Mucosa of descending colon (tissue), 3 donors: ENCODE measurements at regions not wholly inside any gene's neighbourhood (a gene's known extent, or its start where the extent isn't known, plus 50 kb on each side); places are given as distances from the start of the nearest gene placed in this dataset.
"Not testable (repeated sequence)": the region's sequence is repeated elsewhere in the genome, so short reads cannot be mapped to it uniquely, and the experiment has no call there.

Source experiments
- ATAC-seq: fragments of 200-7000 bp; cut with Tn5 transposase; one replicate; pipeline ENCODE4 v1.9.1; 2020; ENCODE audit warnings: mild to moderate bottlenecking, moderate library complexity
- DNase-seq, 3 donors: peaks; one replicate each; pipeline ENCODE4 v3.0.0-alpha.2; 2020
- H3K36me3 ChIP-seq: fragments of 200-600 bp; one replicate; pipeline ENCODE4 v1.8.0; 2021; ENCODE audit warnings: low read depth, mild to moderate bottlenecking
- H3K4me1 ChIP-seq: fragments of 200-600 bp; one replicate; pipeline ENCODE4 v1.8.0; 2021; ENCODE audit warnings: low read depth, mild to moderate bottlenecking
- H3K4me3 ChIP-seq: fragments of 200-600 bp; one replicate; pipeline ENCODE4 v1.8.0; 2021; ENCODE audit warnings: mild to moderate bottlenecking
- H3K9me3 ChIP-seq: fragments of 200-600 bp; one replicate; pipeline ENCODE4 v1.8.0; 2021; ENCODE audit warnings: mild to moderate bottlenecking
- CTCF ChIP-seq: fragments of 200-600 bp; IDR thresholded peaks from one replicate; pipeline ENCODE4 v1.8.0; 2022; ENCODE audit warnings: antibody characterized with exemption, mild to moderate bottlenecking
- intact Hi-C, 2 donors: fragments of 100-400 bp; cut with DNase I in 1 of 2; cut with micrococcal nuclease in 1 of 2; formaldehyde crosslinking; loops; one replicate each; pipeline versions ENCODE4 v1.11.0 to v1.11.1; 2022; cut with DNase I, micrococcal nuclease
- donor health status: DM: no; HTN: no; CAD: no; lungs with moderate emphysema.
- donor health status: DM: no; HTN: no; CAD: no.
- donor health status: DM: no; HTN: yes; CAD: no.

- Histone ChIP-seq H3K36me3 (no peaks in the 10 kb centered on the region), H3K9me3 (no peaks in the 10 kb centered on the region), H3K4me1 (no peaks in the 10 kb centered on the region), H3K4me3 (no peak overlapping the region)
- no peak for TF ChIP-seq CTCF
- ATAC-seq = no peak
- no peak for DNase-seq
- intact Hi-C loops = no loop called here
These were observed 467.9 kb downstream of the SIPA1L2 start for GRCh38 chr1:232162001-232162400.

GRCh38 chr1:232158558-232158957 is 471.4 kb downstream of the SIPA1L2 start:
- intact Hi-C loops, ATAC-seq, H3K36me3 ChIP-seq, H3K4me3 ChIP-seq, H3K4me1 ChIP-seq, DNase-seq, H3K9me3 ChIP-seq: not testable (repeated sequence)

- H3K4me1 ChIP-seq, DNase-seq, ATAC-seq, H3K9me3 ChIP-seq, H3K36me3 ChIP-seq, intact Hi-C loops, H3K4me3 ChIP-seq: not testable (repeated sequence)
These were observed 473.9 kb downstream of the SIPA1L2 start for GRCh38 chr1:232156070-232156469.

GRCh38 chr1:232153652-232154051 is 476.3 kb downstream of the SIPA1L2 start:
- no peak for DNase-seq
- TF ChIP-seq CTCF = no peak
- no peaks in the 10 kb centered on the region for H3K36me3 ChIP-seq
- H3K9me3 ChIP-seq = no peaks in the 10 kb centered on the region
- no peaks in the 10 kb centered on the region for H3K4me1 ChIP-seq
- no peak for ATAC-seq
- intact Hi-C loops = no loop called here
- H3K4me3 ChIP-seq = no peak overlapping the region

GRCh38 chr1:232150770-232151548 is 479.0 kb downstream of the SIPA1L2 start:
- ATAC-seq = no peak
- intact Hi-C loops = no loop called here
- no peaks in the 10 kb centered on the region for H3K4me1 ChIP-seq
- H3K4me3 ChIP-seq = no peak overlapping the region
- TF ChIP-seq CTCF = no peak
- DNase-seq = no peak
- no peaks in the 10 kb centered on the region for H3K9me3 ChIP-seq
- no peaks in the 10 kb centered on the region for H3K36me3 ChIP-seq

GRCh38 chr1:232149287-232150201 is 480.4 kb downstream of the SIPA1L2 start:
- Histone ChIP-seq H3K9me3 (no peaks in the 10 kb centered on the region), H3K4me1 (no peaks in the 10 kb centered on the region), H3K4me3 (no peak overlapping the region), H3K36me3 (no peaks in the 10 kb centered on the region)
- intact Hi-C loops = no loop called here
- ATAC-seq (no peak), DNase-seq (no peak)
- TF ChIP-seq CTCF = no peak
